ENCODE measurements at regions not wholly inside any gene's neighbourhood (a gene's known extent, or its start where the extent isn't known, plus 50 kb on each side); places are given as distances from the start of the nearest gene placed in this dataset.

GRCh38 chr1:168939110-168939946, 167.2 kb upstream of the ATP1B1 start:
- no peak for ATAC-seq (replicated peaks; ENCODE audit: extremely low read depth, poor library complexity, severe bottlenecking)
- DNase-seq (ENCODE audit: low spot score in 2 of 2), result no peak
- Mint-ChIP-seq H3K4me1 (no peaks in the 10 kb centered on the region), H3K9me3 (no peaks in the 10 kb centered on the region), H3K4me3 (no peak overlapping the region), H3K27me3 (peaks cover 47% of the 10 kb centered on the region), H3K36me3 (ENCODE audit: insufficient read depth) (no peaks in the 10 kb centered on the region), H3K27ac (ENCODE audit: low read depth) (no peak overlapping the region)

GRCh38 chr1:168939947-168940223, 166.6 kb upstream of the ATP1B1 start:
- DNase-seq (ENCODE audit: low spot score in 2 of 2) (no peak), ATAC-seq (replicated peaks; ENCODE audit: extremely low read depth, poor library complexity, severe bottlenecking) (no peak)
- Mint-ChIP-seq H3K36me3 (ENCODE audit: insufficient read depth) (no peaks in the 10 kb centered on the region), H3K4me1 (no peaks in the 10 kb centered on the region), H3K4me3 (no peak overlapping the region), H3K27me3 (peaks cover 50% of the 10 kb centered on the region), H3K27ac (ENCODE audit: low read depth) (no peak overlapping the region), H3K9me3 (no peaks in the 10 kb centered on the region)

GRCh38 chr1:168941640-168942039, 164.8 kb upstream of the ATP1B1 start:
- no peaks in the 10 kb centered on the region for H3K9me3 Mint-ChIP-seq
- peaks cover 57% of the 10 kb centered on the region for H3K27me3 Mint-ChIP-seq
- H3K27ac Mint-ChIP-seq (ENCODE audit: low read depth), result no peak overlapping the region

DNA sequence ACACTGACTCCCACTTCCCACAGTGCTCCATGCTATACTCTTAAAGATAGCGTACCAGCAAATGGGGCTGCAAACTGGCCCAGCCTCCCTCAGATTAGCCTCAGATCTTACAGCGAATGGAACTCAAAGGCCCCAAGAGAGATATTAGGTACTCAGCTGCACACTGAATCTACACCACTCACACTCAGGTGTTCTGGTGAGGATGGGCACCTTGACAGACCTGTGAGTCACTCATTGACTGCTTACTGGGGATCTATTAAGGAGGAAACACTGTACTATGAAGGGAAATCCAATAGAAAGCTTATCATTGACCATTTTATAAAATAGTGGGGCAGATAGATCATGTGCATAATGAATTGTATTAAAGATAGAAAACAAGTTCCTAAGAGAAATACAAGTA, 164.3 kb upstream of the ATP1B1 start:
- no peak overlapping the region for H3K4me3 Mint-ChIP-seq
- no peaks in the 10 kb centered on the region for H3K9me3 Mint-ChIP-seq
- no peaks in the 10 kb centered on the region for H3K36me3 Mint-ChIP-seq (ENCODE audit: insufficient read depth)
- no peak for DNase-seq (ENCODE audit: low spot score in 2 of 2)
- no peaks in the 10 kb centered on the region for H3K4me1 Mint-ChIP-seq
- ATAC-seq (replicated peaks; ENCODE audit: extremely low read depth, poor library complexity, severe bottlenecking), result no peak
- H3K27ac Mint-ChIP-seq (ENCODE audit: low read depth), result no peak overlapping the region
- peaks cover 53% of the 10 kb centered on the region for H3K27me3 Mint-ChIP-seq

More at GRCh38 chr1:168941640-168942039, 164.8 kb upstream of the ATP1B1 start:
- no peak for DNase-seq (ENCODE audit: low spot score in 2 of 2)
- H3K36me3 Mint-ChIP-seq (ENCODE audit: insufficient read depth), result no peaks in the 10 kb centered on the region
- H3K4me1 Mint-ChIP-seq, result no peaks in the 10 kb centered on the region
- no peak for ATAC-seq (replicated peaks; ENCODE audit: extremely low read depth, poor library complexity, severe bottlenecking)
- no peak overlapping the region for H3K4me3 Mint-ChIP-seq

DNA sequence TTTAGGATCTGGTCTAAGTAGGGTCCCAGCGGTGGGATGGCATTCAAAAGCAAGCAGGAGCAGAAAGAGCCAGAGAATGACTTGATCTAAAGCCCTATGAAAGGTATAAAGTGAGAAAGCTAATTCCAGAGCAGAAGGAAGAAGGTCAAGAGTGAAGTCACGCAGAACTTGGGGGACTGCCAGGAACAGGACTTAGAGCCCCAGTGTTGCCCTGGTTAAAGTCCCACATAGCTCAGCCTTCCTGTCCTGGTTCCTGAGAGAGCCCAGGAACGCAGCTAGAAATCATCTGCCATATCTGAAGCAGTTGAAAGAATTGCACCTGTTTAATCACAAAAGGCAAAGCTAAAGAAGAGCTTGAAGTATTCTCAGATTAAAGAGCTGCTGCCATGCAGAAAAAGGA, 160.6 kb upstream of the ATP1B1 start:
- DNase-seq (ENCODE audit: low spot score in 2 of 2) (no peak), ATAC-seq (replicated peaks; ENCODE audit: extremely low read depth, poor library complexity, severe bottlenecking) (no peak)
- Mint-ChIP-seq H3K27ac (ENCODE audit: low read depth) (no peak overlapping the region), H3K4me1 (no peaks in the 10 kb centered on the region), H3K27me3 (peaks cover 45% of the 10 kb centered on the region), H3K36me3 (ENCODE audit: insufficient read depth) (no peaks in the 10 kb centered on the region), H3K4me3 (no peak overlapping the region), H3K9me3 (no peaks in the 10 kb centered on the region)

DNA sequence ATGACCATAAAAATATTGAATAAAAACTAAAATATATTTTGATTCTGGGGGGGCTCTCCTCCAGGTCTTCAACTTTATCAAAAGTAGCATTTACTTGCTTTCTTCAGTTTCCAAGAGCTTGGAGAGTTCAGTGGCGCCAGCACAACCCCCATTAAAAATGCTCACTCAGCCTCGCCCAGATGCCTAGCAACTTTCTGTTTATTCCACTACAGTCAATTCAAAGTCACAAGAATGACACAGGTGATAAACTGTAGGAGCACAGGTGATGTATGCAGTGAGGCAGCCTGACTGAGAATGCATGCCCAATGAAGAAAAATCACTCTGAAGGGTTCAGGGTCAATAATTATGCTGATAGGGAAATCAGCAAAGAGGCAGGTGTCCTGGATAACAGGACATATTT, 159.4 kb upstream of the ATP1B1 start:
- no peak for ATAC-seq (replicated peaks; ENCODE audit: extremely low read depth, poor library complexity, severe bottlenecking)
- H3K36me3 Mint-ChIP-seq (ENCODE audit: insufficient read depth), result no peaks in the 10 kb centered on the region
- DNase-seq (ENCODE audit: low spot score in 2 of 2), result no peak
- no peak overlapping the region for H3K27ac Mint-ChIP-seq (ENCODE audit: low read depth)
- H3K4me3 Mint-ChIP-seq, result no peak overlapping the region
- peaks cover 36% of the 10 kb centered on the region for H3K27me3 Mint-ChIP-seq
- H3K4me1 Mint-ChIP-seq, result no peaks in the 10 kb centered on the region
- no peaks in the 10 kb centered on the region for H3K9me3 Mint-ChIP-seq

GRCh38 chr1:168949672-168950071, 156.8 kb upstream of the ATP1B1 start:
- H3K9me3 Mint-ChIP-seq, result no peaks in the 10 kb centered on the region
- H3K4me3 Mint-ChIP-seq, result no peak overlapping the region
- DNase-seq (ENCODE audit: low spot score in 2 of 2) (no peak), ATAC-seq (replicated peaks; ENCODE audit: extremely low read depth, poor library complexity, severe bottlenecking) (no peak)
- no peak overlapping the region for H3K27ac Mint-ChIP-seq (ENCODE audit: low read depth)
- no peaks in the 10 kb centered on the region for H3K4me1 Mint-ChIP-seq
- H3K36me3 Mint-ChIP-seq (ENCODE audit: insufficient read depth), result no peaks in the 10 kb centered on the region
- peaks cover 15% of the 10 kb centered on the region for H3K27me3 Mint-ChIP-seq

DNA sequence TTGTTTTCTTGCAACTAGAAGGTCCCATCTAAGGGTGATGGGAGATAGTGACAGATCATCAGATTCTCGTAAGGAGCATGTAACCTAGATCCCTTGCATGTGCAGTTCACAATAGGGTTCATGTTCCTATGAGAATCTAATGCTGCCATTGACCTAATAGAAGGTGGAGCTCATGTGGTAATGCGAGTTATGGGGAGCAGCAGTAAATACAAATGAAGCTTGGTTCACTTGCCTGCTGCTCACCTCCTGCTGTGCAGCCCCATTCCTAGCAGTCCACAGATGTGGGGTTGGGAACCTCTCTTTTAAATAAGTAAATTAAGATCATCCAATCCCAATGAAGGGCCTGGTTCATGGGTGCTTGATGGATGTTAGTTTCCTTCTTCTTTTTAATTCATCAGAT, 148.7 kb upstream of the ATP1B1 start:
- H3K27ac Mint-ChIP-seq (ENCODE audit: low read depth), result no peak overlapping the region
- peaks cover 3% of the 10 kb centered on the region for H3K36me3 Mint-ChIP-seq (ENCODE audit: insufficient read depth)
- no peak overlapping the region for H3K4me3 Mint-ChIP-seq
- H3K27me3 Mint-ChIP-seq, result peaks cover 60% of the 10 kb centered on the region
- no peaks in the 10 kb centered on the region for H3K4me1 Mint-ChIP-seq
- H3K9me3 Mint-ChIP-seq, result no peaks in the 10 kb centered on the region
- no peak for ATAC-seq (replicated peaks; ENCODE audit: extremely low read depth, poor library complexity, severe bottlenecking)
- DNase-seq (ENCODE audit: low spot score in 2 of 2), result no peak

GRCh38 chr1:168958562-168959289, 147.8 kb upstream of the ATP1B1 start:
- no peak overlapping the region for H3K27ac Mint-ChIP-seq (ENCODE audit: low read depth)
- peaks cover 3% of the 10 kb centered on the region for H3K36me3 Mint-ChIP-seq (ENCODE audit: insufficient read depth)
- peaks cover 60% of the 10 kb centered on the region for H3K27me3 Mint-ChIP-seq
- H3K4me3 Mint-ChIP-seq, result no peak overlapping the region
- no peaks in the 10 kb centered on the region for H3K9me3 Mint-ChIP-seq
- ATAC-seq (replicated peaks; ENCODE audit: extremely low read depth, poor library complexity, severe bottlenecking) (no peak), DNase-seq (ENCODE audit: low spot score in 2 of 2) (no peak)
- no peaks in the 10 kb centered on the region for H3K4me1 Mint-ChIP-seq

GRCh38 chr1:168959382-168959781, 147.1 kb upstream of the ATP1B1 start:
- Mint-ChIP-seq H3K4me3 (no peak overlapping the region), H3K27ac (ENCODE audit: low read depth) (no peak overlapping the region), H3K27me3 (peaks cover 60% of the 10 kb centered on the region), H3K9me3 (no peaks in the 10 kb centered on the region), H3K4me1 (no peaks in the 10 kb centered on the region), H3K36me3 (ENCODE audit: insufficient read depth) (peaks cover 3% of the 10 kb centered on the region)
- ATAC-seq (replicated peaks; ENCODE audit: extremely low read depth, poor library complexity, severe bottlenecking) (no peak), DNase-seq (ENCODE audit: low spot score in 2 of 2) (no peak)

GRCh38 chr1:168960114-168960513, 146.4 kb upstream of the ATP1B1 start:
- H3K4me1 Mint-ChIP-seq, result no peaks in the 10 kb centered on the region
- no peaks in the 10 kb centered on the region for H3K9me3 Mint-ChIP-seq
- peaks cover 3% of the 10 kb centered on the region for H3K36me3 Mint-ChIP-seq (ENCODE audit: insufficient read depth)
- no peak overlapping the region for H3K27ac Mint-ChIP-seq (ENCODE audit: low read depth)
- H3K4me3 Mint-ChIP-seq, result no peak overlapping the region
- ATAC-seq (replicated peaks; ENCODE audit: extremely low read depth, poor library complexity, severe bottlenecking), result no peak
- DNase-seq (ENCODE audit: low spot score in 2 of 2), result no peak
- H3K27me3 Mint-ChIP-seq, result peaks cover 60% of the 10 kb centered on the region

- no peaks in the 10 kb centered on the region for H3K4me1 Mint-ChIP-seq
- H3K4me3 Mint-ChIP-seq, result no peak overlapping the region
- H3K27me3 Mint-ChIP-seq, result peaks cover 60% of the 10 kb centered on the region
- H3K9me3 Mint-ChIP-seq, result no peaks in the 10 kb centered on the region
- ATAC-seq (replicated peaks; ENCODE audit: extremely low read depth, poor library complexity, severe bottlenecking) (no peak), DNase-seq (ENCODE audit: low spot score in 2 of 2) (no peak)
- no peak overlapping the region for H3K27ac Mint-ChIP-seq (ENCODE audit: low read depth)
- H3K36me3 Mint-ChIP-seq (ENCODE audit: insufficient read depth), result peaks cover 3% of the 10 kb centered on the region
These were observed 145.9 kb upstream of the ATP1B1 start for GRCh38 chr1:168960595-168960994.

DNA sequence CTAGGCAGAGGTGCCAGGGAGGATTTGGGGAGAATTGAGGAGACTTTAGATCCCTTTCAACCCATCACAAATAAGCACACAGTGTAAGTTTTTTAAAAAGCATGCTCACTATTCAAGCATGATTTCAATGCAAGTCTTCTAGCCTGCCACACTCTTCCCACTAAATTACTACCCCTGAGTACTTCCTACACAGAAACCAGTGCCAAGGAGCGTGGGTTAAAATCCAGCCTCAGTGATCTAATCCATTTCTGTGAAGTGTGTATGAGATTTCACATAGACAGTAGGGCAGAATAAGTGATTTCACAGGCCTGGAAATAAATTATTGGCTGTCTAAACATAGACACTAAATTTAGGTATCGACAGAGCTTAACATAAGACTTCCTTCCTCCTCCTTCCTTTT, 142.9 kb upstream of the ATP1B1 start:
- DNase-seq (ENCODE audit: low spot score in 2 of 2) (no peak), ATAC-seq (replicated peaks; ENCODE audit: extremely low read depth, poor library complexity, severe bottlenecking) (no peak)
- Mint-ChIP-seq H3K9me3 (no peaks in the 10 kb centered on the region), H3K27me3 (peaks cover 35% of the 10 kb centered on the region), H3K4me3 (no peak overlapping the region), H3K4me1 (no peaks in the 10 kb centered on the region), H3K27ac (ENCODE audit: low read depth) (no peak overlapping the region), H3K36me3 (ENCODE audit: insufficient read depth) (peaks cover 3% of the 10 kb centered on the region)

Data from central memory CD8-positive, alpha-beta T cell (primary cell).